Activated naive CD4-positive, alpha-beta T cell treated with anti-CD3 and anti-CD28 coated beads, Interleukin-2, amount 50 U/mL, for 16 hours (primary cell): ENCODE measurements at regions not wholly inside any gene's neighbourhood (a gene's known extent, or its start where the extent isn't known, plus 50 kb on each side); places are given as distances from the start of the nearest gene placed in this dataset.

Experiments used
- DNase-seq: peaks from one replicate; pipeline ENCODE4 v3.0.0-alpha.2; 2020

GRCh38 chr12:69064734-69065443 lies 131.9 kb upstream of the CPM start:
- no peak for DNase-seq

DNA sequence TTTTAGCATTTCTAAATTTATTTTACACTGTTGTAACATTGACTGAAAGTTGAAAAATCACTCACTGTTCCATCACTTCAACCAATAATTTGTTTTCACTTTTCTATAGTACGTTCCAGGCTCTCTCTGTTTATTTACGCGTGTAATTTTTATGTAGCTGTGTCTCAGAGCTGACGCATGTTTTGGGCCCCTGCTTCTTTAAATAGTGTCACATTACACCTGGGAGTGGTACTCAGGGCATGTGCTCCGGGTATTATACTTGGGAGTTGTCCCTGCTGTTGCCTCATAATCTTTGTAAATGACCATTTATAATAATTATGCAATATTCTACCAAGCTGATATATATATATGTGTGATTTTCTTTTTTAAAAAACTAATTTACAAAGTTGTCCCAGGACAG lies 132.8 kb upstream of the CPM start:
- DNase-seq, result no peak

- DNase-seq, result no peak
These were observed 133.8 kb upstream of the CPM start for GRCh38 chr12:69066492-69067373.

- no peak for DNase-seq
These were observed 134.7 kb upstream of the CPM start for GRCh38 chr12:69067713-69068112.

DNA sequence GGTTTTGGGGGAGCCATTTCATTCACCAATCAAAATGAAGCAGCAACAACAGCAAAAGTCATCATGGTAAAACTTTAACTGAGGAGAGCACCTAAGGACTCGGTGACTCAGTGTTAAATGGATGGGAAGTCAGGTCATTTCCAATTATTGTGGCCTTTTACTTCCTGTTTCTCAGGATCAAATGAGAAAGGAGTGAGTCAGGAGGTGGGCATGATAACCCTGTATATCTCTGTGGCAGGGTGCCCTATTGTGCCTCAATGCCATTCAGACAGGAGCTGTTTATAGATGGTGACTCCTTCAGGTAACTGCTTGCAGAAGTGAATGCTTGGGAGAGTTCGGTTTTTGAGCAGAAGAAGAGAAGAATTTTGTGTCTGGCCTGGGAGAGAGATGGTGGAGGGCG lies 135.5 kb upstream of the CPM start:
- no peak for DNase-seq

DNA sequence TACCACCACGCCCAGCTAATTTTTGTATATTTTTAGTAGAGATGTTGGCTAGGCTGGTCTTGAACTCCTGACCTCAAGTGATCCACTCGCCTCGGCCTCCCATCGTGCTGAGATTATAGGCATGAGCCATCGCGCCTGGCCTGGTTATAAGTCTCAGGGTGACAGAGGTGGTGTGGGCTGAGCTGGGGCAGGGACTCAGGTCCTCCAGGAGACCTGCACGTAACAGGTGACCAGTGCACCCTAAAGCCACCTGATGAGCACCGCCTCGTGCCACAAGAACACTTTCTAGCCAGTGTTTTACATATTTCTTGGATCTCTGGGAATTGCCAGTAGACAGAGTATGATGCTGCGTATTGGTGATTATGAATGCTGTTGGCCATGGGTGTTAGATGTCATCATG lies 136.5 kb upstream of the CPM start:
- no peak for DNase-seq

GRCh38 chr12:69070319-69071090 lies 137.5 kb upstream of the CPM start:
- DNase-seq, result peak; percentile 64

DNA sequence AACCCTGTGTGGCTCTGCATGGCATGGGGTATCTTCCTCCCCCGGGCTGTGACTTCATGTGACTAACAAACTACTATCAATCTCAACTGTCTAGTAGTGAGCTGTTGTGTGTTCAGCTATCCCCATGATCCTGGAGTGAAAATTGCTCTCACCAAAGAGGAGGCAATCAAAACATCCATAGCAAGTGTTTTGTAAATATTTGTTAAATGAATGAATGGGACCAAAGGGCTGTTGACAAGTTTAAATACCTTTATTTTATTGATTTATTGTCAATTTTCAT lies 138.1 kb upstream of the CPM start:
- no peak for DNase-seq

DNA sequence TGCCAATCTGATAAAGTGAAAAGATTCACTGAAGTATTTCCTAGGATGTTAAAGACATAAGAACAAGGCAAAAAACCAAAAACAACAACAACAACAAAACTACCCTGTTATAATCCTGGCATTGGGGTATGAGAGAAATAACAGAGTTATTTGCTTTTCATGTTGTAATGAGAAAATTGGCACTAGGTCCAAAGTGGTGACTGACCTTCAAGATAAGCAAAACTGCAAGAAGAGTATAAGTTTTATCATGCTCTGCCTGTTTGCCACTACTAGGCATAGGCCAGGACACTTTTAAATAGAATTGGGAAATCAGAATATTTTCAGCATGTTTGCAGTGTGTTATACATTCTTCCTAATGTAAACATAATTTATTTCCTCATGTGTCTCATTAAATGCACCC lies 140.1 kb upstream of the CPM start:
- DNase-seq, result no peak

GRCh38 chr12:69074556-69075349 lies 141.8 kb upstream of the CPM start:
- no peak for DNase-seq

GRCh38 chr12:69083689-69084088 lies 150.7 kb upstream of the CPM start:
- DNase-seq, result no peak

- DNase-seq, result no peak
These were observed 151.9 kb upstream of the CPM start for GRCh38 chr12:69084816-69085378.

- no peak for DNase-seq
These were observed 152.9 kb upstream of the CPM start for GRCh38 chr12:69085852-69086251.

DNA sequence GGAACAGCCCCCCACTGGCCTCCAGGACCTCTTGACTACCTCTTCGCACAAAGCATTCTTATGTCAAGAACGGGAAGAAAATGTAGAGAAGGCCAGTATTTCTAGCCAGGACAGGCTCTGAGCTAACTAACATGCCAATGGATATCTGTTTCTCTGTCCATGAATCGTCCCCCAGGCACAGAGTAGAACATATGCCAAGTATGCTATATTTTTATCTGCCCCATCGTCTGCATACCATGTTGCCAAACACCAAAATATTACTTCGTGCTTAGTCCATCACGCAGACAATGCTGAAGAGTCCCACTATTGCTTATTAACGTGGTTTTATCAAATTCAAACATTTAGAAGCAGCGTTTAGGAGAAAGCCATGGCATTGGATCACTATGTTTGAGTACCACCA lies 151.4 kb upstream of the CPSF6 start:
- DNase-seq, result no peak

DNA sequence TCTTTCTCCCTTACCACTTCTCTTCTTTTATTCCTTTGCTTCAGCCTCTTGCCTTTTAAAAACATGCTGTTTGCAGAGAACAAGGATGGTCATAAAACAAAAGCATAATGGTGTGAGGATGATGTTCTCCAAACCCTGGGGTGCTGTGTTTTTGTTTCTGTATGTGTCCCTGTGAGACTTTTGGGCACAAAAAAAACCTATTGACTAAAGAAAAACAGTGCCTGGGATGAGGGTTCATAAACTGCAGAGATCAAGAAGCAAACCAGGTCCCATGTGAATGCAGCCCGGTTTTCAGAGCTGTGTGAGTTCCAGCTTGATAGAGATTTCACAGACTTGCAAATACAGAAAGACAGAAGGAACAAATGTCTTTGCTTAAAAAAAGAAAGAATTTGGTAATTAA lies 148.6 kb upstream of the CPSF6 start:
- DNase-seq, result no peak

DNA sequence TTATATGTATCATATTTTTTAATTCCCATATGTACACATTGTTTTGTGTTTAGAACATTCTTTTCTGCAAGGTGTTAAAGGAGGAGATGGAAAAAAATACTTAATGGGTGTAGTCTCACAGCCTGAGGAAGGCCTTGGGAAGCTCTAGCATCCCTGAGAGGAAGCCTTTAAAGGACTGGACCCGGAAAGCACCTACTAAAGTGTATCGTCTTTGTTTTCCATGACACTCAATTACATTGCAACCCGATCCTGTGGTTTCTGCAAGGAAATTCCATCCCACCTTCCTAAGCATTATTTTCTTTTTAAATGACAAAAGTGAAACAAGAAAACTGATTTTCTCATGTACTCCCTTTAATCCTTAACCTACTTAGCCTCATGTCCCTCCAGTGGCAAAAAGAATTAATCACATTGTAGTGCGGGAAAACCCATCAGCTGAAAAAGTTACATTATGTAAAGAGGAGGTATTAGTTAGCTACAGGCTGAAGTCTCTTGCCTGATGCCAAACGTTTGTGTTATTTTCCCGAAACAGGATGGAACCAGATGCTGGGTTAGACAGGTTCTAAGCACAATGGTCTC lies 147.8 kb upstream of the CPSF6 start:
- DNase-seq, result no peak

DNA sequence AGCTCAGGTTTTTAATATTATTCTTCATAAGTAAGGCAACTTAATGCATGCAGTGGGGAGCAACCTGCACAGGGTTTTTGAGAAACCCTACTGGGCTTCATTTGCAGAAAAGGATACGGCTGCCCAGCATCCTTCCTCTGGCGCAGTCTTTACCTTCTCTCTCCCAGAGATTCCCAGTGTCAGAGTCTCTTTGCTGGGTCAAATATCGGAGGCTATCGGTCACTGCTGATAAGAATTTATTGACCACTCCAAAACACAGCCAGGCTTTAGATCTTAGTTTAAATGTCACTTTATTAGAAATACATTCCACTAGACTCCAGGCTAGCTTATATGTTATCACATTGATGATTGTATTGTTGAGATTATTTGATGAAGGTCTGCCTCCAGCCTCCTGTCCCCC lies 147.2 kb upstream of the CPSF6 start:
- no peak for DNase-seq

- no peak for DNase-seq
These were observed 144.7 kb upstream of the CPSF6 start for GRCh38 chr12:69094606-69095216.

GRCh38 chr12:69095765-69096477 lies 143.4 kb upstream of the CPSF6 start:
- no peak for DNase-seq

GRCh38 chr12:69096669-69097335 lies 142.6 kb upstream of the CPSF6 start:
- DNase-seq, result no peak
